ENCODE measurements at regions not wholly inside any gene's neighbourhood (a gene's known extent, or its start where the extent isn't known, plus 50 kb on each side); places are given as distances from the start of the nearest gene placed in this dataset.

DNA sequence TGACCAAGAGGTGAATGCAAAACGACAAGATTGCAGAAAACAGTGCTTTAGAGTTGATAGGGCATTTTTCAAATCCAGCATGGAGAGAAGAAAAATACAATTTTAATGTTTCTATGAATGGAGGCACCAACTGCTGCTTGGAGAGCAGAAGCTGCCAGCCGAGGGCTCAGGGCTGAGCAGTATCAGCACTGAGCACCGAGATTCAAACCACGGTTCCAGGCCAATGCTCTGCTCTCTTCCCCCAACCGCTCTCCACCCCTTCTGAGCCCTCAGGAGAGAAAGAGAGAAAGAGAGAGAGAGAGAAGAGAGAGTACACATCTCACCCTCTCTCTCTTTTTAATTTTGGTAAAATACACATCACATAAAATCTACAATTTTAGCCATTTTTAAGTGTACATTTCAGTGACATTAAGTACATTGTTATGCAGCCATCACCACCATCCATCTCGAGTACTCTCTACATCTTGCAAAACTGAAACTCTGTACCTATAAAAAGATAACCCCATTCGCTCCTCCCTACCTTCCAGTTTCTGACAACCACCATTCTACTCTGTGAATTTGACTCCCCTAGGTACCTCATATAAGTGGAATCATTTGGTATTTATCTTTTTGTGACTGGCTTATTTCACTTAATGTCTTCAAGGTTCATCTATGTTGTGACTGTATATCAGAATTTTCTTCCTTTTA lies 333.3 kb downstream of the MIAT start:
- Histone ChIP-seq H3K79me1 (ENCODE audit: insufficient read depth, low read depth, low read length, poor library complexity, severe bottlenecking) (no peaks in the 10 kb centered on the region), H3K56ac (ENCODE audit: insufficient read length, low read depth, low read length) (no peak overlapping the region), H3K18ac (ENCODE audit: insufficient read length, low read depth, low read length) (no peak overlapping the region), H2BK12ac (ENCODE audit: insufficient read length, low read depth, low read length) (no peak overlapping the region), H3K23me2 (ENCODE audit: insufficient read length, low read depth, low read length, poor library complexity, severe bottlenecking) (no peaks in the 10 kb centered on the region), H2BK120ac (ENCODE audit: low read depth, low read length, poor library complexity, severe bottlenecking) (no peak overlapping the region), H2AK5ac (ENCODE audit: insufficient read length, low read length) (no peak overlapping the region), H2BK20ac (ENCODE audit: low read depth, low read length, poor library complexity, severe bottlenecking) (no peak overlapping the region), H4K91ac (ENCODE audit: insufficient read length, low read depth, low read length) (no peak overlapping the region), H3K4me2 (ENCODE audit: insufficient read depth, insufficient read length, low read length) (no peak overlapping the region), H3K4me1 (ENCODE audit: insufficient read depth, low read length) (peaks cover 3% of the 10 kb centered on the region; the same call in 1 of the 2 replicates), H3K14ac (ENCODE audit: insufficient read depth, low read length) (no peak overlapping the region), H2AFZ (ENCODE audit: low read length) (no peak overlapping the region), H3K4ac (ENCODE audit: low read depth, low read length) (no peak overlapping the region), H2BK5ac (ENCODE audit: insufficient read length, low read length) (no peak overlapping the region), H3K27me3 (ENCODE audit: insufficient read depth, low read length) (no peaks in the 10 kb centered on the region; the same call in 1 of the 2 replicates), H3K9me3 (ENCODE audit: control insufficient read depth, low read depth, low read length) (no peaks in the 10 kb centered on the region), H3K27ac (ENCODE audit: insufficient read length, low read depth, low read length) (no peak overlapping the region), H4K20me1 (ENCODE audit: control insufficient read depth, insufficient read depth, insufficient read length) (no peaks in the 10 kb centered on the region), H3K23ac (ENCODE audit: insufficient read length, low read depth, low read length) (no peak overlapping the region), H4K8ac (replicated peaks; ENCODE audit: insufficient read length, low read depth, low read length) (no peak overlapping the region), H3K79me2 (ENCODE audit: insufficient read depth, low read length) (no peaks in the 10 kb centered on the region), H3T11ph (ENCODE audit: low read length) (no peak overlapping the region), H3K9ac (ENCODE audit: extremely low read depth, insufficient read length, low read length) (no peak overlapping the region), H2BK15ac (ENCODE audit: low read depth, low read length) (no peak overlapping the region), H4K5ac (ENCODE audit: insufficient read length, low read depth, low read length) (no peak overlapping the region)
- H3K36me3 Mint-ChIP-seq (ENCODE audit: insufficient read depth in 1 of 3, low read depth in 3 of 3), result no peaks in the 10 kb centered on the region
- H3K27me3 Mint-ChIP-seq (ENCODE audit: low read depth), result peaks cover 22% of the 10 kb centered on the region
- no peak overlapping the region for H3K27ac Mint-ChIP-seq
- DNase-seq, result no peak
- no peak overlapping the region for H3K4me3 Mint-ChIP-seq
- H3K4me1 Mint-ChIP-seq, result peaks cover 4 to 6% of the 10 kb centered on the region in 2 experiments; a peak in 2 of 4 replicates
- no peaks in the 10 kb centered on the region for H3K9me3 Mint-ChIP-seq
- WGBS (ENCODE audit: extremely low coverage, insufficient read length, low lambda C conversion rate), result no CpG with 5 or more reads among the region's 7 CpGs
- TF ChIP-seq, protein P1, sequence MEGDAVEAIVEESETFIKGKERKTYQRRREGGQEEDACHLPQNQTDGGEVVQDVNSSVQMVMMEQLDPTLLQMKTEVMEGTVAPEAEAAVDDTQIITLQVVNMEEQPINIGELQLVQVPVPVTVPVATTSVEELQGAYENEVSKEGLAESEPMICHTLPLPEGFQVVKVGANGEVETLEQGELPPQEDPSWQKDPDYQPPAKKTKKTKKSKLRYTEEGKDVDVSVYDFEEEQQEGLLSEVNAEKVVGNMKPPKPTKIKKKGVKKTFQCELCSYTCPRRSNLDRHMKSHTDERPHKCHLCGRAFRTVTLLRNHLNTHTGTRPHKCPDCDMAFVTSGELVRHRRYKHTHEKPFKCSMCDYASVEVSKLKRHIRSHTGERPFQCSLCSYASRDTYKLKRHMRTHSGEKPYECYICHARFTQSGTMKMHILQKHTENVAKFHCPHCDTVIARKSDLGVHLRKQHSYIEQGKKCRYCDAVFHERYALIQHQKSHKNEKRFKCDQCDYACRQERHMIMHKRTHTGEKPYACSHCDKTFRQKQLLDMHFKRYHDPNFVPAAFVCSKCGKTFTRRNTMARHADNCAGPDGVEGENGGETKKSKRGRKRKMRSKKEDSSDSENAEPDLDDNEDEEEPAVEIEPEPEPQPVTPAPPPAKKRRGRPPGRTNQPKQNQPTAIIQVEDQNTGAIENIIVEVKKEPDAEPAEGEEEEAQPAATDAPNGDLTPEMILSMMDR (conservative IDR thresholded peaks at IDR 0.05), result no peak
